Hippocampal formation (tissue), 2 donors: ENCODE measurements at regions not wholly inside any gene's neighbourhood (a gene's known extent, or its start where the extent isn't known, plus 50 kb on each side); places are given as distances from the start of the nearest gene placed in this dataset.

Source experiments
- DNase-seq, 2 donors: peaks; one replicate each; lab custom pipeline; 2025; lab: John Stamatoyannopoulos, UW

GRCh38 chr13:83943530-83944279, 61.4 kb upstream of the SLITRK1 start:
- DNase-seq, result peak; percentile 1 to 43

DNA sequence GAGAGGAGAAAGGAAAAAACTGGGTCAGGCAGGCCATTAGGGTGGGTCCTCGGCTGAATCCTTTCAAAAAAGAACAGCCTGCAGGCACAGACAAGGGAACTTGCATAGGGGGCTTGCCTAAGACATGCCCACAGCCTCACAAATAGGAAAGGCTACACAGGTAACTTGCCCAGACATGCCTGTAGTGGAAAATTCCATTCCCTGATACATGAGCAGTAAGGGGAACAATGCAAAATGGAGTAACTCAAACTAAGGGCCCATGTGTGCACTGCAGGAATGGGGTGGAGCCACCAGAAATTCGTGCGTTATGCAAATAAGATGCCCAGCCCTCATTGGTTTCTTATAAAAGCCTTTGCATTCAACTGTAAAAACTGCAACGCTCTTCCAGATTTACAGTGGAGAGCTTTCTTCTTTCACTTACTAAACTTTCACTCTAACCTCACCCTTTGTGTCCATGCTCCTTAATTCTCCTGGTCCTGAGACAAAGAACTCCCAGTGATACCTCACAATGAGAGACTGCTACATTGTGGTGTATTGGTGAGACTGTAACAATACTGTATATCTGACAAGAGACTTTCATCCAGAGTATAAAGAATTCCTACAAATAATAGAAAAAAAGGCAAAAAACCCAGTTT, 59.5 kb upstream of the SLITRK1 start:
- no peak for DNase-seq

GRCh38 chr13:83940742-83941141, 58.5 kb upstream of the SLITRK1 start:
- no peak for DNase-seq

GRCh38 chr13:83937579-83937978, 55.3 kb upstream of the SLITRK1 start:
- no peak for DNase-seq

GRCh38 chr13:83935566-83935965, 53.3 kb upstream of the SLITRK1 start:
- no peak for DNase-seq
